ENCODE measurements at regions not wholly inside any gene's neighbourhood (a gene's known extent, or its start where the extent isn't known, plus 50 kb on each side); places are given as distances from the start of the nearest gene placed in this dataset.

DNA sequence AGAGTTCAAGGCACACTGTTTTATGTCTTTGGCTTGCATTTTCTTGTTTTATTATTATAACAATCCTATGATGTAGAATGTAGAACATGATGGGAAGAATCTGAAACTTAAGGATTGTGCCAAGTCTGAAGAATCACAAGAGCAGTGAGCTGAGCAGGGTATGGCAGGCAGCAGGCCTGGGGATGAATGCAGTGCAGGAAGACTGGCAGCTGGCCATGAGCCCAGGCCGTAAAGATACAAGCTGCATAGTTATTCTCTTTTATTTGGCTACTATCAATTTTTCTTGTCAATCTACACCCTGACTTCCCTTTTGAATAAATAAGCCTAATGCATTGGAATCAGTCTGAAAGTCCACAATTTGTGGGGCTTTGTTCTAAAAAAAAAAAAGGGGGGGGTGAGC lies 89.6 kb upstream of the ARPP21 start:
- no peak for ATAC-seq
- TF ChIP-seq POLR2A (IDR thresholded peaks at IDR 0.05): no peak
- TF ChIP-seq, protein P1, sequence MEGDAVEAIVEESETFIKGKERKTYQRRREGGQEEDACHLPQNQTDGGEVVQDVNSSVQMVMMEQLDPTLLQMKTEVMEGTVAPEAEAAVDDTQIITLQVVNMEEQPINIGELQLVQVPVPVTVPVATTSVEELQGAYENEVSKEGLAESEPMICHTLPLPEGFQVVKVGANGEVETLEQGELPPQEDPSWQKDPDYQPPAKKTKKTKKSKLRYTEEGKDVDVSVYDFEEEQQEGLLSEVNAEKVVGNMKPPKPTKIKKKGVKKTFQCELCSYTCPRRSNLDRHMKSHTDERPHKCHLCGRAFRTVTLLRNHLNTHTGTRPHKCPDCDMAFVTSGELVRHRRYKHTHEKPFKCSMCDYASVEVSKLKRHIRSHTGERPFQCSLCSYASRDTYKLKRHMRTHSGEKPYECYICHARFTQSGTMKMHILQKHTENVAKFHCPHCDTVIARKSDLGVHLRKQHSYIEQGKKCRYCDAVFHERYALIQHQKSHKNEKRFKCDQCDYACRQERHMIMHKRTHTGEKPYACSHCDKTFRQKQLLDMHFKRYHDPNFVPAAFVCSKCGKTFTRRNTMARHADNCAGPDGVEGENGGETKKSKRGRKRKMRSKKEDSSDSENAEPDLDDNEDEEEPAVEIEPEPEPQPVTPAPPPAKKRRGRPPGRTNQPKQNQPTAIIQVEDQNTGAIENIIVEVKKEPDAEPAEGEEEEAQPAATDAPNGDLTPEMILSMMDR (IDR thresholded peaks at IDR 0.05): no peak
- Histone ChIP-seq H3K4me1 (no peaks in the 10 kb centered on the region), H3K27me3 (no peaks in the 10 kb centered on the region), H3K9me3 (no peaks in the 10 kb centered on the region), H3K4me3 (no peak overlapping the region), H3K27ac (no peak overlapping the region), H3K36me3 (no peaks in the 10 kb centered on the region)
- WGBS, 4 donors: 7 to 22% (median 19%) methylated on average over 1 of the region's 1 CpG
- intact Hi-C loops (cut with DNase I): no loop called here
- peak in 4 of 5 donors; percentile 15 to 41 (median 32) for DNase-seq

DNA sequence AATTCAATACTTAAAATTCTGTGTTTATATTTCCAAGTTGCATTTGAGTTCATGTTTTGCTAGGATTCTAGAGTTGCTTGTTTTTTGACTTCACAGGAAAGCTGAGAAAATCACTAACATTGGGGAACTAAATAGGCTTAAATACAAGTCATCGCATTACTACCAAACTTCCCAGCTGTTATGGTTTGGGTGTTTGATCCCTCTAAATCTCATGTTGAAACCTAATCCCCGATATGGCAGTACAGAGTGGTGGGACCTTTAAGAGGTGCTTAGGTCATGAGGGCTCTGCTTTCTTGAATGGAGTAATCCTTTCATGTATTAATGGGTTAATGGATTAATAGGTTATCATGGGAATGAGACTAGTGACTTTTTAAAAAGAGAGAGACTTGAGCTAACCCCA lies 77.2 kb upstream of the ARPP21 start:
- H3K4me1 ChIP-seq: no peaks in the 10 kb centered on the region
- no peaks in the 10 kb centered on the region for H3K36me3 ChIP-seq
- 87 to 91% (median 88%) methylated on average over 2 of the region's 2 CpGs for WGBS, 4 donors
- no peak overlapping the region for H3K27ac ChIP-seq
- H3K4me3 ChIP-seq: no peak overlapping the region
- peaks cover 0 to 24% (median 11%) of the 10 kb centered on the region in 12 donors for H3K9me3 ChIP-seq
- DNase-seq (no peak), ATAC-seq (no peak)
- no peak for TF ChIP-seq POLR2A (IDR thresholded peaks at IDR 0.05)
- TF ChIP-seq, protein P1 (IDR thresholded peaks at IDR 0.05): no peak
- intact Hi-C loops (cut with DNase I): no loop called here
- no peaks in the 10 kb centered on the region for H3K27me3 ChIP-seq

DNA sequence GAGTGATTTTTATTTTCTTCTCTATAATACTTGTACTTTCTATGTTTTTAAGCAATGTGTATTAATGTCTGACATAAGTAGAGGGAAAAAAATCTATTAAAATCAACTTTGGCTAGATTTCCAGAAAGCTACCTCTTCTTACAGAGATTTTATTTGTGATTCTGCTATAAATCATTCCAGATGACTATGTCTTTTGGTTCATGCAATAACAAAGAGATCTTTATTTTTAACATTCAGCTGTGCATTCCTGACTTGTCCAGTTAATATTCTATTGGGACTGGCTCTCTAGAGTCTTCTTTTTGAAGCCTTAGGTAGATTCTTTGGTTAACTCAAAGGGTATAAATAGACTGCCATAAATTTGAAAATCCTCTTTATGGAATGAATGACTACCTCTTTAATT lies 74.3 kb upstream of the ARPP21 start:
- intact Hi-C loops (cut with DNase I): no loop called here
- no peak for DNase-seq
- Histone ChIP-seq H3K9me3 (peaks cover 0 to 4% (median 0%) of the 10 kb centered on the region in 12 donors), H3K27ac (no peak overlapping the region), H3K36me3 (no peaks in the 10 kb centered on the region), H3K4me3 (no peak overlapping the region), H3K4me1 (no peaks in the 10 kb centered on the region), H3K27me3 (no peaks in the 10 kb centered on the region)
- TF ChIP-seq POLR2A (IDR thresholded peaks at IDR 0.05): no peak
- TF ChIP-seq, protein P1 (IDR thresholded peaks at IDR 0.05): no peak
- no peak for ATAC-seq
